Adrenal gland (tissue), 9 donors: ENCODE measurements at regions not wholly inside any gene's neighbourhood (a gene's known extent, or its start where the extent isn't known, plus 50 kb on each side); places are given as distances from the start of the nearest gene placed in this dataset.

Experiments used
- DNase-seq, 7 donors: peaks; one replicate each; pipeline ENCODE4 v3.0.0-alpha.2; 2019 to 2020
- H3K27ac ChIP-seq, 5 donors: fragments of 200-600 bp; sonication (generic) in 4 of 5; 1 replicate in 3 of 5; 2 replicates in 2 of 5; pipeline versions ENCODE4 v1.5.1 to v1.8.0; 2016 to 2020; ENCODE audit warnings: mild to moderate bottlenecking in 1 of 5
- H3K27me3 ChIP-seq: fragments of 200-600 bp; 2 replicates; pipeline ENCODE4 v1.8.0; 2021
- H3K36me3 ChIP-seq, 2 donors: fragments of 200-600 bp; replicated peaks in 1 of 2; 1 replicate in 1 of 2; 2 replicates in 1 of 2; pipeline versions ENCODE4 v1.5.1 to v1.8.0; 2018 to 2022
- H3K4me1 ChIP-seq, 2 donors: fragments of 200-600 bp; replicated peaks in 1 of 2; 1 replicate in 1 of 2; 2 replicates in 1 of 2; pipeline versions ENCODE4 v1.5.1 to v1.8.0; 2018 to 2021
- H3K4me3 ChIP-seq, 4 donors: fragments of 200-600 bp; sonication (generic) in 3 of 4; one replicate each; pipeline ENCODE4 v1.5.1; 2016 to 2018
- H3K9me3 ChIP-seq, 3 donors: fragments of 200-600 bp; sonication (generic) in 1 of 3; replicated peaks in 1 of 3; 1 replicate in 2 of 3; 2 replicates in 1 of 3; pipeline versions ENCODE4 v1.5.1 to v1.8.0; 2016 to 2021
- POLR2A ChIP-seq, 2 donors: fragments of 450-650 bp; IDR thresholded peaks; one replicate each; pipeline ENCODE4 v1.6.1; 2017; ENCODE audit warnings: antibody characterized with exemption in 2 of 2, mild to moderate bottlenecking in 2 of 2, moderate library complexity in 1 of 2
- WGBS, 4 donors: extraction: QIAGEN DNeasy Blood & Tissue Kit in 2 of 4; methylation state at CpG; one replicate each; pipeline versions ENCODE4 v1.1.5 to v1.1.7; 2013 to 2017; 5-methylcytosine and 5-hydroxymethylcytosine counted together
- intact Hi-C, 2 donors: fragments of 100-400 bp; cut with DNase I; formaldehyde crosslinking; loops; one replicate each; pipeline versions ENCODE4 v1.14.1 to v1.15.0; 2022 to 2023
- TF ChIP-seq, protein P1 (sequence below), 6 experiments: fragments of 450-650 bp in 4 of 6; fragments of 200-600 bp in 2 of 6; sonication (generic) in 1 of 6; IDR thresholded peaks; 1 replicate in 5 of 6; 2 replicates in 1 of 6; pipeline versions ENCODE4 v1.5.1 to v1.8.0; 2016 to 2021; ENCODE audit warnings: antibody characterized with exemption in 6 of 6, mild to moderate bottlenecking in 2 of 6, moderate library complexity in 1 of 6
- donor health status: healthy with polysubstance abuse.
- donor health status: Bipolar disorder and iron deficiency.
- donor health status: DM: yes; HTN: yes; CAD: no.
- donor health status: DM: no; HTN: no; CAD: no.
- donor health status: DM: no; HTN: no; CAD: no.

- no peak for DNase-seq
- Histone ChIP-seq H3K36me3 (no peaks in the 10 kb centered on the region), H3K27me3 (no peaks in the 10 kb centered on the region), H3K27ac (no peak overlapping the region), H3K9me3 (no peaks in the 10 kb centered on the region), H3K4me1 (no peaks in the 10 kb centered on the region), H3K4me3 (no peak overlapping the region)
- TF ChIP-seq POLR2A (IDR thresholded peaks at IDR 0.05), result no peak
- TF ChIP-seq, protein P1, sequence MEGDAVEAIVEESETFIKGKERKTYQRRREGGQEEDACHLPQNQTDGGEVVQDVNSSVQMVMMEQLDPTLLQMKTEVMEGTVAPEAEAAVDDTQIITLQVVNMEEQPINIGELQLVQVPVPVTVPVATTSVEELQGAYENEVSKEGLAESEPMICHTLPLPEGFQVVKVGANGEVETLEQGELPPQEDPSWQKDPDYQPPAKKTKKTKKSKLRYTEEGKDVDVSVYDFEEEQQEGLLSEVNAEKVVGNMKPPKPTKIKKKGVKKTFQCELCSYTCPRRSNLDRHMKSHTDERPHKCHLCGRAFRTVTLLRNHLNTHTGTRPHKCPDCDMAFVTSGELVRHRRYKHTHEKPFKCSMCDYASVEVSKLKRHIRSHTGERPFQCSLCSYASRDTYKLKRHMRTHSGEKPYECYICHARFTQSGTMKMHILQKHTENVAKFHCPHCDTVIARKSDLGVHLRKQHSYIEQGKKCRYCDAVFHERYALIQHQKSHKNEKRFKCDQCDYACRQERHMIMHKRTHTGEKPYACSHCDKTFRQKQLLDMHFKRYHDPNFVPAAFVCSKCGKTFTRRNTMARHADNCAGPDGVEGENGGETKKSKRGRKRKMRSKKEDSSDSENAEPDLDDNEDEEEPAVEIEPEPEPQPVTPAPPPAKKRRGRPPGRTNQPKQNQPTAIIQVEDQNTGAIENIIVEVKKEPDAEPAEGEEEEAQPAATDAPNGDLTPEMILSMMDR (IDR thresholded peaks at IDR 0.05), result no peak
- intact Hi-C loops, result no loop called here
- 76 to 90% (median 83%) methylated on average over 6 of the region's 6 CpGs for WGBS, 4 donors
Measured at GRCh38 chr12:24306001-24306400, 356.5 kb upstream of the SOX5 start.

DNA sequence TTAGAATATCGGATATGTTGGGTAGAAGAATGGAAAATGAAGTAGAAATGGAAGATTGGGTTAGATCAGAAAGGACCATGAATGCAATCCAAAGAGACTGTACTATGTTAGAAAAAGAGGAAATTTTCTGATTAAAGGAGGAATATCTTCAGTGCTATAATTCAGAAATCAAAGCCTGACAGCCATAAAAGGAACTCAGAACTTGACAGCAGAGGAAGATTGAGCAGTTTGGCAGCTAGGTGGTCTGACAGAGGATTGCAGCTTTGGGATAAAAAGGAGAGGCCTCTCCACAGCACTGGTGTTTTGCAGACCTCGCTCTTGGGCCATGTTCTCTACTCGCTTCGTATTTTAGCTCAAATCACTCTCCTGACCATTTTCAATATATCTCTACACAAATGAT, 354.8 kb upstream of the SOX5 start:
- no peaks in the 10 kb centered on the region for H3K4me1 ChIP-seq
- H3K9me3 ChIP-seq, result no peaks in the 10 kb centered on the region
- TF ChIP-seq, protein P1 (IDR thresholded peaks at IDR 0.05), result no peak
- no peak for TF ChIP-seq POLR2A (IDR thresholded peaks at IDR 0.05)
- no peak for DNase-seq
- H3K27ac ChIP-seq, result no peak overlapping the region
- H3K36me3 ChIP-seq, result no peaks in the 10 kb centered on the region
- H3K27me3 ChIP-seq, result no peaks in the 10 kb centered on the region
- intact Hi-C loops, result no loop called here
- 81 to 89% (median 85%) methylated on average over 4 of the region's 4 CpGs for WGBS, 4 donors
- H3K4me3 ChIP-seq, result no peak overlapping the region

DNA sequence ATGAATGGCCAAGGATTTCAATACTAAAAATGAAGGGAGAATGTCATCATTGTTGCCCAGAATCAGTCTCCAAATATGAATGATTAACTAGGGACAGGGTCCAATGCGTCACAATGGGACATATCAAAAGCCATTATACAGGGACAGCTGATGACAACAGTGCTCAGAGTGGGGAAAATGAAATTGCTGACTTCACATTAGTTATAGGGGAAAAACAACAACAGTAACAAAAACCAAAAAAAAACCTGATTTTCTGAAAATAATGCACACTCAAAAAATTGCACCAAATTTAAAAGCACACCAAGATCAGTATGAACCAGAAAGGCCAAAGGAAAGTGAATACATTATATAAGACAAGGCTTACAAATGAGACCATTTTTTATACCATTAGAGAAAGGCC, 353.2 kb upstream of the SOX5 start:
- TF ChIP-seq, protein P1 (IDR thresholded peaks at IDR 0.05), result no peak
- TF ChIP-seq POLR2A (IDR thresholded peaks at IDR 0.05), result no peak
- H3K27ac ChIP-seq, result no peak overlapping the region
- H3K27me3 ChIP-seq, result no peaks in the 10 kb centered on the region
- no peaks in the 10 kb centered on the region for H3K4me1 ChIP-seq
- DNase-seq, result no peak
- no peaks in the 10 kb centered on the region for H3K36me3 ChIP-seq
- intact Hi-C loops, result no loop called here
- H3K4me3 ChIP-seq, result no peak overlapping the region
- H3K9me3 ChIP-seq, result no peaks in the 10 kb centered on the region
- WGBS, 4 donors, result 64 to 85% (median 78%) methylated on average over 1 of the region's 1 CpG

DNA sequence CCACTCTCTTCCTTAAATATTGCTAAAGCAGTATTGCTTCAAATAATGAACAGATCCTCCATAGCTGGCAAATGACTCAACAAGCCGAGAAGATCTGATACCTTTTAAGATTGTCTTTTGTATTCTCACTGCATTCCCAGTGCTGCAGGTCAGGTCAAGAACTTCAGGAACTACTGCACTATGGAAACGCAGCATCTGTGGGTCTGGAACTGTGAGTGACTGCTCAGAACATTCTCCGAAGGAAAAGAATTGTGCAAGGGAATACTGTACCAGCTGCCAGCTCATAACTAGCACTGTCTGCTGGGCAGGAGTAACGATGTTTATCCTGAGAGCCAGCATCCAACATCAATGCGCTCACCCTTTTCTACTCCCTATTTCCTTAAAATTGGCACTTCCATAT, 348.0 kb upstream of the SOX5 start:
- Histone ChIP-seq H3K27ac (no peak overlapping the region), H3K9me3 (no peaks in the 10 kb centered on the region), H3K4me1 (no peaks in the 10 kb centered on the region), H3K36me3 (no peaks in the 10 kb centered on the region), H3K27me3 (no peaks in the 10 kb centered on the region), H3K4me3 (no peak overlapping the region)
- TF ChIP-seq, protein P1 (IDR thresholded peaks at IDR 0.05), result no peak
- TF ChIP-seq POLR2A (IDR thresholded peaks at IDR 0.05), result no peak
- intact Hi-C loops, result no loop called here
- no peak for DNase-seq
- WGBS, 4 donors, result 73 to 78% (median 74%) methylated on average over 5 of the region's 5 CpGs
